ENCODE measurements at regions not wholly inside any gene's neighbourhood (a gene's known extent, or its start where the extent isn't known, plus 50 kb on each side); places are given as distances from the start of the nearest gene placed in this dataset.

- DNase-seq (ENCODE audit: low read depth in 1 of 2, low spot score in 1 of 2), result no peak
- no peak overlapping the region for H3K27ac ChIP-seq (replicated peaks)
- H3K4me3 ChIP-seq (replicated peaks; ENCODE audit: insufficient read depth, low read length), result no peak overlapping the region
Measured at GRCh38 chr5:28468166-28468565, 1429.8 kb upstream of the CDH9 start.

GRCh38 chr5:28463728-28464127, 1425.3 kb upstream of the CDH9 start:
- H3K27me3 ChIP-seq (ENCODE audit: insufficient read depth, poor library complexity, severe bottlenecking), result no peaks in the 10 kb centered on the region
- H3K4me3 ChIP-seq (replicated peaks; ENCODE audit: insufficient read depth, low read length), result no peak overlapping the region
- H3K27ac ChIP-seq (replicated peaks), result no peak overlapping the region
- TF ChIP-seq CTCF (IDR thresholded peaks at IDR 0.05; ENCODE audit: insufficient read depth, low read length), result no peak
- DNase-seq (ENCODE audit: low read depth in 1 of 2, low spot score in 1 of 2), result no peak

More at GRCh38 chr5:28468166-28468565, 1429.8 kb upstream of the CDH9 start:
- no peak for TF ChIP-seq GABPA (IDR thresholded peaks at IDR 0.05; ENCODE audit: low read depth)
- no peak for TF ChIP-seq SPI1 (IDR thresholded peaks at IDR 0.05; ENCODE audit: borderline replicate concordance, low read depth)
- no peak for TF ChIP-seq POLR2AphosphoS5 (IDR thresholded peaks at IDR 0.05; ENCODE audit: low read depth)
- no peaks in the 10 kb centered on the region for H3K27me3 ChIP-seq (ENCODE audit: insufficient read depth, poor library complexity, severe bottlenecking)

GRCh38 chr5:28451483-28451882, 1413.1 kb upstream of the CDH9 start:
- no peak overlapping the region for H3K4me3 ChIP-seq (replicated peaks; ENCODE audit: insufficient read depth, low read length)
- DNase-seq (ENCODE audit: low read depth in 1 of 2, low spot score in 1 of 2), result no peak
- no peaks in the 10 kb centered on the region for H3K27me3 ChIP-seq (ENCODE audit: insufficient read depth, poor library complexity, severe bottlenecking)
- no peak overlapping the region for H3K27ac ChIP-seq (replicated peaks)
- TF ChIP-seq POLR2AphosphoS5 (IDR thresholded peaks at IDR 0.05; ENCODE audit: low read depth) (no peak), SPI1 (IDR thresholded peaks at IDR 0.05; ENCODE audit: borderline replicate concordance, low read depth) (no peak), CTCF (IDR thresholded peaks at IDR 0.05; ENCODE audit: insufficient read depth, low read length) (no peak), REST (IDR thresholded peaks at IDR 0.05; ENCODE audit: insufficient replicate concordance, low read depth) (no peak), GABPA (IDR thresholded peaks at IDR 0.05; ENCODE audit: low read depth) (no peak)

GRCh38 chr5:28450997-28451396, 1412.6 kb upstream of the CDH9 start:
- Histone ChIP-seq H3K27me3 (ENCODE audit: insufficient read depth, poor library complexity, severe bottlenecking) (no peaks in the 10 kb centered on the region), H3K4me3 (replicated peaks; ENCODE audit: insufficient read depth, low read length) (no peak overlapping the region), H3K27ac (replicated peaks) (no peak overlapping the region)
- DNase-seq (ENCODE audit: low read depth in 1 of 2, low spot score in 1 of 2), result no peak
- TF ChIP-seq POLR2AphosphoS5 (IDR thresholded peaks at IDR 0.05; ENCODE audit: low read depth) (no peak), SPI1 (IDR thresholded peaks at IDR 0.05; ENCODE audit: borderline replicate concordance, low read depth) (no peak), CTCF (IDR thresholded peaks at IDR 0.05; ENCODE audit: insufficient read depth, low read length) (no peak), GABPA (IDR thresholded peaks at IDR 0.05; ENCODE audit: low read depth) (no peak), REST (IDR thresholded peaks at IDR 0.05; ENCODE audit: insufficient replicate concordance, low read depth) (no peak)

All from HL-60 (cell line).